Loucy (cell line): ENCODE measurements at regions not wholly inside any gene's neighbourhood (a gene's known extent, or its start where the extent isn't known, plus 50 kb on each side); places are given as distances from the start of the nearest gene placed in this dataset.

Experiments used
- EZH2phosphoT487 ChIP-seq: fragments of 200-600 bp; IDR thresholded peaks from 2 replicates; pipeline ENCODE4 v1.6.1; 2018; ENCODE audit warnings: antibody characterized with exemption, mild to moderate bottlenecking, moderate library complexity, borderline replicate concordance
- TF ChIP-seq, protein P1 (sequence below): fragments of 200-600 bp; sonication (generic); conservative IDR thresholded peaks from 2 replicates; pipeline ENCODE4 v1.5.1; 2014; ENCODE audit warnings: mild to moderate bottlenecking, antibody characterized with exemption, low read length

DNA sequence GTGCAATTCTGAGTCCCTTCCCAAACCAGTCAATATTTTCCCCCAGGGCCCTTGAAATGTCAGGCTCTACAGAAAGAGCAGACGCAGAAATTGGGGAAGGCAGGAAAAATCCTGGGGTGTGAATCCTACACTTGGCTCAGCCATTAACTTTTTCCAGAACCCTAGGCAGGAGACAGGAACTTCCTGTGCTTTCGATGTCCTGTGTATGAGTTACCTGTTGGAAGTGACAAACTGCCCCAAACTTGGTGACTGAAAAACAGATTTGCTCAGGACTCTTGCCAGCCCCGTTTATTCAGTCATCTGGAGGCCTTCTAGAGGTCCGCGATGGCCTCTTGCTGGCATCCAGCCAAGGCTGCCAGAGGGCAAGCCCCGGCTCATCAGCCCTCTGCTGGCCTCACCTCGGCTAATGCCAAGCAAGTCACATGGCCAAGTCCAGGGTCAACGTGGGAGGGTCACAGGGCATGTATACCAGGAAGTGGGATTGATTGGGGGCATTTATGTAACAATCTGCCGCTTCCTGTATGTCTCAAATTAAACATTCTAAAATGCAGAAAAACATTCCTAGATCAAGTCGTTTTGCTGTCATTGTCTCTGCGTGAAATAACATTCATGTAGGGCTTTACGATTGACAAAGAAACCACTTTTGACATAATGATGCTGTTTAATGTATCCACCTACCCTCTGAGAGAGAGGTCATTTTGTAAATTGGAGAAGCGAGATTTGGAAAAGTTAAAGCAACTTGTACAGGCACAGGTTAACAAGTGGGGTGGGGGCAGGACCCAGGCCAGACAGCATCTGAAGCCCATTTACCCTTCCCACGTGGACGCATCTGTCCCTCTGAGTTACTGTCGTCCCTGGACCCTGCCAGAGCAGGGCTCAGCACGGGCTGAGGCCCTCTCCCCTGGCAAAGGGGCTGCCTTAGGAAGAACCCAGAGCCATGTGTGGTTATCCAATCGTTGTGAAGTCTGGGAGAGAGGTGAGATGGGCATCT, 179.4 kb downstream of the INHBB start:
- TF ChIP-seq, protein P1, sequence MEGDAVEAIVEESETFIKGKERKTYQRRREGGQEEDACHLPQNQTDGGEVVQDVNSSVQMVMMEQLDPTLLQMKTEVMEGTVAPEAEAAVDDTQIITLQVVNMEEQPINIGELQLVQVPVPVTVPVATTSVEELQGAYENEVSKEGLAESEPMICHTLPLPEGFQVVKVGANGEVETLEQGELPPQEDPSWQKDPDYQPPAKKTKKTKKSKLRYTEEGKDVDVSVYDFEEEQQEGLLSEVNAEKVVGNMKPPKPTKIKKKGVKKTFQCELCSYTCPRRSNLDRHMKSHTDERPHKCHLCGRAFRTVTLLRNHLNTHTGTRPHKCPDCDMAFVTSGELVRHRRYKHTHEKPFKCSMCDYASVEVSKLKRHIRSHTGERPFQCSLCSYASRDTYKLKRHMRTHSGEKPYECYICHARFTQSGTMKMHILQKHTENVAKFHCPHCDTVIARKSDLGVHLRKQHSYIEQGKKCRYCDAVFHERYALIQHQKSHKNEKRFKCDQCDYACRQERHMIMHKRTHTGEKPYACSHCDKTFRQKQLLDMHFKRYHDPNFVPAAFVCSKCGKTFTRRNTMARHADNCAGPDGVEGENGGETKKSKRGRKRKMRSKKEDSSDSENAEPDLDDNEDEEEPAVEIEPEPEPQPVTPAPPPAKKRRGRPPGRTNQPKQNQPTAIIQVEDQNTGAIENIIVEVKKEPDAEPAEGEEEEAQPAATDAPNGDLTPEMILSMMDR = no peak
- no peak for TF ChIP-seq EZH2phosphoT487
